HG03045 (cell line): ENCODE measurements at regions not wholly inside any gene's neighbourhood (a gene's known extent, or its start where the extent isn't known, plus 50 kb on each side); places are given as distances from the start of the nearest gene placed in this dataset.
"Not testable (repeated sequence)": the region's sequence is repeated elsewhere in the genome, so short reads cannot be mapped to it uniquely, and the experiment has no call there.

Experiments
- ATAC-seq: cut with Tn5 transposase; IDR thresholded peaks from one replicate; pipeline ENCODE4 v1.9.1; 2021; ENCODE audit warnings: mild to moderate bottlenecking, moderate library complexity; ENCODE audit not compliant: unreplicated experiment

DNA sequence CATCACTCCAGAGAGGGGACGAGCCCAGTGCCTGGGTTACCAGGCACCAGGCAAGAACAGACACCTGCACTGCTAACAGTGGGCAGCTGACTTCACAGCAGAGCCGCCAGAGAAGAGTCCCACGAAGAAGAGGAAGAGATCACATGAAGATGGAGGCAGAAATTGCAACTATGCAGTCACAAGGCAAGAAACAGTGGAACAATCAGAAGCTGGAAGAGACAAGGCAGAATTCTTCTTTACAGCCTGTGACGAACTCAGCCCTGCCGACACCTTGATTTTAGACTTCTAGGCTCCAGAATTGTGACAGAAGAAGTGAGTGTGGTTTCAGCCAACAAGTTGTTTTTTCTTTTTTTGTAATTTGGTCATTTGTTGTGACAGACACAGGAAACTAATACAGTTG lies 59.2 kb downstream of the IL12A start:
- ATAC-seq = no peak

DNA sequence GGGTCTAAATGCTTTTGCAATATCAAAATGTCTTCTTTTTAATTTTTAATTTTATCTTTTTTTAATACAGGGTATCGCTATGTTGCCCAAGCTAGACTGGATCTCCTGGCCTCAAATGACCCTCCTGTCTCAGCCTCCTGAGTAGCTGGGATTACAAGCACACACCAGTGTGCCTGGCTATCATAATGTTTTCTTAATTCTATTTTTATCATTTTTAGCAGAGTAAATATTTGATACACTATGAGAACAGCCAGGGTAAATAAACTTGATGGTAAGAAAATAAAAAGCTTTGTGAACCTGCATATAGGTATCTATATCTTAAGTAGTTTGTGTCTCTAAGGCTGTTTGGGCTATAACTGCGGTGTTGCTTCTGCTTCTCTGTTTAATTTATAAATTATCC lies 60.4 kb downstream of the IL12A start:
- ATAC-seq = no peak

DNA sequence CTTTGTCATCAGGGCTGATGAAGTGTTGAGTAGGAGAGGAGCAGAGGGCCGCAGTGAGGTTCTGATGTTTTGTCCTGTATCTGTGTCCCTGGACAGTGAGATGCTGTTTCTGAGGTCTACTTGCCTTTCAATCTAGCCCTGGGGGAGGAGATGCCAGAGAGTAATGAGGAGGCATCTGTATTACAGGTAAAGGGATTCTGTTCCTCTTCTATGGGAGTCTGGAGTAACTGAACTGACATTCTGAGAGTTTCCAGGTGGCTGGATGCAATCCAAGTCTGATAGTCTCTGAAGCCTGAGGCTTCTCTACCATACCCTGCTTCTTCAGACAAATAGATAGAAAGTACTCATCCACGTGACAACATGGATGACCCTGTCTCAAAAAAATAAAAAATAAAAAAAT lies 60.9 kb downstream of the IL12A start:
- ATAC-seq = no peak

DNA sequence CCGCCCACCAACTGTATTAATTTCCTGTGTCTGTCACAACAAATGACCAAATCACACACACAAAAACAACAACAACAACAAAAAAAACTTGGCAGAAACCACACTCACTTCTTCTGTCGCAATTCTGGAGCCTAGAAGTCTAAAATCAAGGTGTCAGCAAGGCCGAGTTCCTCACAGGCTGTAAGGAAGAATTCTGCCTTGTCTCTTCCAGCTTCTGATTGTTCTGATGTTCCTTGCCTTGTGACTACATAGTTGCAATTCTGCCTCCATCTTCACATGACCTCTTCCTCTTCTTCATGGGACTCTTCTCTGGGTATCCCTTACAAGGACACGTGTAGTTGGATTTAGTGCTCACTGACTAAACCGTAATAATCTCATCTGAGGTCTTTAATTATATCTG lies 61.4 kb downstream of the IL12A start:
- ATAC-seq = no peak

DNA sequence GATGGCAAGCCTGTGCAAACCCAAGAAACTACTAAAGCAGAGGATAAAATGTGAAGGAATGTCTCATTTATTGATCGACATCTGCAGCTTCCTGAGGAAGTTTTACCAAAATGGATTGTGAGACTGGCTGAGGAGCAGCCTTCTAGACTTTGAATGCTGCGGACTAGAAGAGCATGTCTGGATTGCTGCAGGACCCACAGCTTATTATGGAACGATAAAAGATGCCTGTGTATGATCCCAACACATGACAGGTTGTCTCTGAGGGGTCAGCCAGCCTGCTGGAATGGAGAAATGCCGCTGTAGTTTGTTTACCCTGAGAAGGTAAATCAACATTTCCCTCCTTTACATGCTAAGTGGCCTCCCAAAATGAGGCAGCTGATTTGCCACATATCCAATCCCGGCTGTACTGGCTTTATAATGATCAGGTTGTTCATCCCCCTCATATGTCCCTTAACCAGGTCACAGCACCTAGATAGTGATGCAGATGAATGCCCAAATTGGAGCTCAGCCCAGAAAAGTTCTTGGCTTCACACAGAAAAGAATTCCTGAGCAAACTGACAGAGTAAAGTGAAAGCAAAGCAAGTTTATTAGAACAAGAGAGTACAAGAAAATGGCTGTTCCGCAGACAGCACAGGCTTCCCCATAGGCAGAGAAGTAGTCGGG lies 63.9 kb downstream of the IL12A start:
- ATAC-seq = no peak

DNA sequence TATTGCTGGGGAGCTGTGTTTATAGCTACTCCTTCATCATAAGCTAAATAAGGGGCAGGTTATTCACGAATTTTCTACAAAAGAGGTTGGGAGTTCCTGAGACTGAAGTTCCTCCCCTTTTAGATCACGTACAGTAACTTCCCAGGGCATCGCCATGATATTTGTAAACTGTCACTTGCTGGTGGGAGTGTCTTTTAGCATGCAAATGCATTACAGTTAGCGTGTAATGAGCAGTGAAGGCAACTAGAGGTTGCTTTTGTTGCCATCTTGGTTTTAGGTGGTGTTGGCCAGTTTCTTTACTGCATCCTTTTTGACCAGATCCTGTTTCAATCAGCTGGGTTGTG lies 64.4 kb downstream of the IL12A start:
- ATAC-seq = no peak

DNA sequence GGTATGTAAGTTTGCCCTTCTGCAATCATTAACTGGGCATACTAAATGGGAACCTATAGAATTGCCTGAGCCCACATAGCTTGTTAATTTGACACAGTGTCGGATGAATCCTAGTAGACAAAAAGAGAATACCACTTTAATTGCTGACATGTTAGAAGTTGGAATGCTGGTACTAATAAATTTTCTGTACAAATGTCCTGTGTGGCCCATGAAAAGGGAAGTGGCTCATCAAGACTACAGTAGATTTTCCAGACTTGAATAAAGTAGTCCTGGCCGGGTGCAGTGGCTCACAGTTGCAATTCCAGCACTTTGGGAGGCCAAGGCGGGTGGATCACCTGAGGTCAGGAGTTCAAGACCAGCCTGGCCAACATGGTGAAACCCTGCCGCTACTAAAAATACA lies 66.2 kb downstream of the IL12A start:
- not testable (repeated sequence) for ATAC-seq

DNA sequence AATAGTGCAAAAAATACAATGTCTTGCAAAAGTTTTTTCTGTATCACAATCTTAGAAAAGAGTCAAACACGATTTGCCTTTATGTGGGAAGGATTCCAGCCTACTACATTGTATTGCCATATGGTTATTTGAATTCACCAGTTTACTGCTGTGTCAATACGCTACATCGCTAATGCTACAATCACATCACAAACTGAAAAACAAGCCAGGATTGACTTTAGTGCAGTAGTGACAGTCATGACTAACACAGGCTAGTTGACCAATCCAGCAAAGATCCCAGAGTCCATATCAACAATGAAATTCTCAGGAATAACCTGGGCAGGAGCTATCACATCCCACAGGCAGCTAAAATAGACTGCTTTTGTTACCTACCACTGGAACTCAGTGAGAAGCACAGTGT lies 67.0 kb downstream of the IL12A start:
- no peak for ATAC-seq

DNA sequence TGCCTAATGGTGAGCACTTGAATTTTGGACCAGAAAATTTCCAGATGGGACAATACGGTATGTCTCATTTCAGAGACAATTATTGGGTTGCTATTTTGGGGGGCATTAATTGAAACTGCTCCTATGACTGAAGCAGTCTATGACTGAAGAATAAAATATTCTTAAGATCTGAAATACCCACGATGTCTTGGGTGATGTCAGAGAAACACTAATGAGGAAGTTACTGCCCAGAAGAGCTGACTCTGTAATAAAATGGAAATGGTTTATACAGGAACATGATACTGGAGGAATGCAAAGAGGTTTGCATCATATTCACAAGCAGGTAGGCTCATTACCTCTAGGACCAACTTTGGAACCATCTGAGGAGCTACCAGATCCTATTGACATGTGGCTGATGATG lies 68.7 kb downstream of the IL12A start:
- ATAC-seq = no peak

DNA sequence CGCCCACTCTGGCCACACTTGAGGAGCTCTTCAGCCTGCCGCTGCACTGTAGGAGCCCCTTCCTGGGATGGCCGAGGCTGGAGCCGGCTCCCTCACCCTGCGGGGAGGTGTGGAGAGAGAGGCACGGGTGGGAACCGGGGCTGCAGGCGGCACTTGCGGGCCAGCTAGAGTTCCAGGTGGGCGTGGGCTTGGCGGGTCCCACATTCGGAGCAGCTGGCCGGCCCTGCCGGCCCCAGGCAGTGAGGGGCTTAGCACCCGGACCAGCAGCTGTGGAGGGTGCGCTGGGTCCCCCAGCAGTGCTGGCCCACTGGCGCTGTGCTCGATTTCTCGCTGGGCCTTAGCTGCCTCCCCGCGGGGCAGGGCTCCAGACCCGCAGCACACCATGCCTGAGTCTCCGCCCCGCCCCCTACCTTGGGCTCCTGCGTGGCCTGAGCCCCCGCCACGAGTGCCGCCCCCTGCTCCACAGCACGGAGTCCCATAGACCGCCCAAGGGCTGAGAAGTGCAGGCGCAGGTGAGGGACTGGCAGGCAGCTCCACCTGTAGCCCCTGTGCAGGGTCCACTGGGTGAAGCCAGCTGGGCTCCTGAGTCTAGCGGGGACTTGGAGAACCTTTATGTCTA lies 71.9 kb downstream of the IL12A start:
- no peak for ATAC-seq

DNA sequence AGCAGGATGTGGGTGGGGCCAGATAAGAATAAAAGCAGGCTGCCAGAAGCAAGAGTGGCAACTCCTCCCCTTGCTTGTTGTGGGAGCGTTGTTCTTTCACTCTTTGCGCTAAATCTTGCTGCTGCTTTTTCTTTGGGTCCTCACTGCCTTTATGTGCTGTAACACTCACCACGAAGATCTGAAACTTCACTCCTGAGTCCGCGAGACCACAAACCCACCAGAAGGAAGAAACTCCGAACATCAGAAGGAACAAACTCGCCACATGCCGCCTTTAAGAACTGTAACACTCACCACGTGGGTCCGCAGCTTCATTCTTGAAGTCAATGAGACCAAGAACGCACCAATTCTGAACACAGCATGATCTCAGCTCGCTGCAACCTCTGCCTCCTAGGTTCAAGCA lies 72.9 kb downstream of the IL12A start:
- ATAC-seq = no peak

DNA sequence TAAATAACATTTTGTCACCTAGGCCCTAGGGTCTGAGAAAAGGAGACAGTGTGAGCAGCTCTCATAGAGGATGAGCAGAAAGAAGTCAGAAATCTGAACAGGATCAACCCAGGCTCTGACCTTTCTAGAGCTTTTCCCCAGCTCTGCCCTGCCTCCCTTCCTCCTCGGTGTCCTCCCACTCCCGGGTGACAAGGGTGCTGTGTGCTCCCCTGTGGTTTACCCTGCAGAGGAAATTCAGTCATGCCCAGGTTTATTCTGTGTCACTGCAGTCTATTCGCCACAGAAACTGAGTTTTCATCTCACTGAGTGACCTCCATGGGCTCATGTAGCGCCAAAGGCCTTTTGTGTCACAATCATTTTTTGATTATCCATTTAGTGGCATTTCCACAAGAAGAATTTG lies 76.6 kb downstream of the IL12A start:
- ATAC-seq = no peak

DNA sequence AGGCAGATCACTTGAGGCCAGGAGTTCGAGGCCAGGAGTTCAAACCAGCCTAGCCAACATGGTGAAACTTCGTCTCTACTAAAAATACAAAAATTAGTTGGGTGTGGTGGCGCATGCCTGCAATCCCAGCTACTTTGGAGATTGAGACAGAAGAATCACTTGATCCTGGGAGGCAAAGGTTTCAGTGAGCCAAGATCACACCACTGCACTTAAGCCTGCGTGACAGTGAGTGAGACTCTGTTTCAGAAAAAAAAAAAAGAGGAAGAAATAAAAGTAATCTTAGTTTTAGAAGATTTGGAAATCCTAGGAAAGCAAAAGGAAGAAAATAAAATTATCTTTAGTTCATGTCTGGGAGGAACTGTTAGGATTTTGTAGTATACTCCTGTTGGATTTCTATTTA lies 77.2 kb downstream of the IL12A start:
- no peak for ATAC-seq

DNA sequence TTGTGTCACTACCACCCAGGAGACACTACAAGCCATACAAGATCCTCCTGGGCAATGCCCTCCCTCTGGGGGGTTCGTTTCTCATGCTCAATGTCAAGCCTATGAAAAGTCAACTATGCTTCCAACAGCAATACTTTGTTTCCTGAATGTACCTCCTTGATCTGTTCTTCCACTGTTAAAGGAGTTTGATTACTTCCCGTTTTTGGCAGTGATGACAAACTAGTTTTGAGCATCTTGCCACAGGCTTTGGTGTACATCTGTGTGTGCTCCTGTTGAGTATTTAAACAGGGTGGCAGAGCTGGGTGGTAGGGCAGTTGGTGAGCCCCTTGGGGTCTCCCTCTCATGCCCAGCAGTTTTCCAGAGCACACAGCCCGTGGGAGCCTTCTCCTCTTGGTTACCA lies 81.4 kb downstream of the IL12A start:
- no peak for ATAC-seq

DNA sequence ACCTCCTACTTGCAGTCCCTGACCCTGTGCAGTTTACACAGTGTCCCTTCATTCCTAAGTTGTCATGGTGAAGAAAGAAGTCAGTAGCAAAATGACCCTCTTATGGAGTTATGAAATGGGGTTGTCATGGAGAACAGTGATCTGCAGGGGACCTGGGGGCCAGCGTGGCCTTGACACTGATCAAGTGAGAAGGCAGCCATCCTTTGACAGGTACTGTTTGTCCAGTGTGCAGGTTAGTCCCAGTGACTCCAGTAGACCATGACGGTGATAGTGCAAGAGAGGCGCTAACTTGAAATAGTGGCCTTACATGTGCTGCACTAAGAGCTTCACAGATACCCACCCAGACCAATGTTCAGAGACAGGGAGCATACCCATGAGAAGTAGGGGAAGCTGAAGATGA lies 87.9 kb downstream of the IL12A start:
- ATAC-seq = no peak

DNA sequence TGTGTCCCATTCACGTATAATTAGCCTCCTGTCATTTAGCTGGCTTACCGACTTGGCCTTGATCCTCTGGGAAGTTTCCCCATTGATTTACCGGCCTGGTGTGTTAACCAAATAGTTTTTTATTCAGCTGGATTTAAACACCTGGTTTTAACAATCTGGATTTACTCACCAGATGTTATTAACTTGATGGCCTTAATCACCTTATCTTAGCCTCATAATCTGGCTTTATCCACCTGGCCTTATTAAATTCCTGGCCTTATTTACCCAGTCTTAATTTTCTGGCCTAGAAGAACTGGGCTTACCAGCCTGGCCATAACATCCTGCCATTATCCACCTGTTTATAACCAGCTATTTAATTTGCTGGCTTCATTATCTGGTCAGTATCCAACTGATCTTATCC lies 89.9 kb downstream of the IL12A start:
- no peak for ATAC-seq

DNA sequence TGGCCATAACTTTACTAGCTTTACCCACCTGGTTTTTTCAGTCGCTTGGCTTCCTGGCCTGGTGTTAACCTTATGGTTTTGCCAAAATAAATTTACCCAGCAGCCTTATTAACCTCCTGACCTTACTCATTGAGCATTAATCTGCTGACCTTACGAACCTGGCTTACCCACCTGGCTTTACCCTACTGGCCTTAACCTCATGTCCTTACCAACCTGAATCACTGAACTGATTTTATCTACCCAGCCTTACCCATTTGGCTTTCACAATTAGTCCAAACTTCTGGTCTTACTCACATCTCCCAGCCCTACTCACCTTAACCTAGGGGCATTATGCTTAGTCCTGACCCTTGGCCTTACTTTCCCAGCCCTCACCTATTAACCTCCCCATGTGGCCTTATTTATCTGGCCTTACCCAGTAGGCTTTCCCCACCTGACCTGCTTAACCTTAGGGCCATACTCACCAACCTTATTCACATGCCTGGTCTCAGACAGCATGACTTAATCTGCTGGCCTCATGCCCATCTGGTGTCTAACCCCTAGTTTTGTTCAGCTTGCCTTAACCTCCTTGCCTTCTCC lies 93.4 kb downstream of the IL12A start:
- no peak for ATAC-seq

DNA sequence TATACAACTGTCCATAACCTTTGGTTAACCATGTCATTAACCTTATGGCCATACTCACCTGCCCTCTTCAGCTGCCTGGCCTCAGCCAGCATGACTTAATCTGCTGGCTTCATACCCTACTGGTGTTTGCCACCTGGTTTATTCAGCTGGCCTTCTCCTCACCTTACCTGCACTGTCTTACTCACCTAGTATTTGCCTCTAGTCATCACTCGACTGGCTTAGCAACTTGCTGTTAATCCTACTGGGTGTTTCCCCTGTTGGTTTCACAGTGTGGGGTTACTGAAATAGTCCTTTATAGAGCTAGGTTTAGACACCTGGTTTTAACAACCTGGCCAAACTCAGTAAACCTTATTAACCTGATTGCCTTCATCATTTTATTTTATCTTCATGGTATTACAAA lies 96.4 kb downstream of the IL12A start:
- no peak for ATAC-seq

DNA sequence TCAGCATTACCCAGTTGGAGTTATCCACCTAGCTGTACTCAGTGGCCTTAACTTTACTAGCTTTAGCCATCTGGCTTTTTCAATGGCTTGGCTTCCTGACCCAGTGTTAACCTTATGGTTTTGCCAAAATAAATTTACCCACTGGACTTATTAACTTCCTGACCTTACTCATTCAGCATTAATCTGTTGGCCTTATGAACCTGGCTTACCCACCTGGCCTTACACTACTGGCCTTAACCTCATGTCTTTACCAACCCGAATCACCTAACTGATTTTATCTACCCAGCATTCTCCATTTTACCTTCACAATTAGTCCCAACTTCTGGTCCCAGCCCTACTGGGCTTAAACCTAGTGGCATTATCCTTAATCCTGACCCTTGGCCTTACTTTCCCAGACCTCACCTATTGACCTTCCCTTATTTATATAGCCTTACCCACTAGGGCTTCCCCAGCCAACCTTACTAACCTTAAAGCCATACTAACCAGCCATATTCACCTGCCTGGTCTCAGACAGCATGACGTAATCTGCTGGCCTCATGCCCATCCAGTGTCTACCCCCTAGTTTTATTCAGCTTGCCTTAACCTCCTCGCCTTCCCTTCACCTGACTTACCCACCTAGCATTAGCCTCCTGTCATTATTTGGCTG lies 100.0 kb downstream of the IL12A start:
- ATAC-seq = no peak

DNA sequence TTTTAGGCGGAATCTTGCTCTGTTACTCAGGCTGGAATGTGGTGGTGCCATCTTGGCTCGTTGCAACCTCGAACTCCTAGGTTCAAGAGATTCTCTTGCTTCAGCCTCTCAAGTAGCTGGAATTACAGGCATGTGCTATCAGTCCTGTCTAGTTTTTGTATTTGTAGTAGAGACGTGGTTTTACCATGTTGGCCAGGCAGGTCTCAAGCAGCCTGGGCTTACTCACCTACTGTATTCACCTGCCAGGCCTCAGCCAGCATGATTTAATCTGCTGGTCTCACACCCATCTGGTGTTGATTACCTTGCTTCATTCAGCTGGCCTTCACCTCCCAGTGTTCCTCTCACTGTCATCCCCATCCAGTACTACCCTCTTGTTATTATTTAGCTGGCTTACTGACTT lies 102.0 kb downstream of the IL12A start:
- no peak for ATAC-seq

DNA sequence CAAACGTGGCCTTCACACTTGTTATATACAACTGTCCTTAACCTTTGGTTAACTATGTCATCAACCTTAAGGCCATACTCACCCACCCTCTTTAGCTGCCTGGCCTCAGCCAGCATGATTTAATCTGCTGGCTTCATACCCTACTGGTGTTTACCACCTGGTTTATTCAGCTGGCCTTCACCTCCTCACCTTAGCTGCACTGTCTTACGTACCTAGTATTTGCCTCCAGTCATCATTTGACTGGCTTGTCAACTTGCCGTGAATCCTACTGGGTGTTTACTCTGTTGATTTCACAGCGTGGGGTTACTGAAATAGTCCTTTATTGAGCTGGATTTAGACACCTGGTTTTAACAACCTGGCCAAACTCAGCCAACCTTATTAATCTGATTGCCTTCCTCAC lies 102.8 kb downstream of the IL12A start:
- ATAC-seq = no peak

DNA sequence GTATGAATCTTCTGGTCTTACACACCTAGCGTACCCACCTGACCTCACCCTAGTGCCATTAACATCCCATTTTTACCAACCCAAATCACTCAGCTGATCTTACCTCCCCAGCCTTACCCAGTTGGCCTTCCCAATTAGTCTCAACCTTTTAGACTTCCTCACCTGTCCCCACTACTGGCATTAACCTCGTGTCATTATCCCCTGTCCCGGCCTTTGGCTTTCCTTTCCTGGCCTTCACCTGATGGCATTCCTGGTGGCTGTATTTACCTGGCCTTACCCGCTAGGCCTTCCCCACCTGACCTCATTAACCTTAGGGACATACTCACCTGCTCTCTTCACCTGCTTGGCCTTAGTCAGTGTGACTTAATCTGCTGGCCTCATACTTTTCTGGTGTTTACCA lies 104.1 kb downstream of the IL12A start:
- no peak for ATAC-seq
